PFSK-1 (cell line): ENCODE measurements at regions not wholly inside any gene's neighbourhood (a gene's known extent, or its start where the extent isn't known, plus 50 kb on each side); places are given as distances from the start of the nearest gene placed in this dataset.

ENCODE experiments used
- REST ChIP-seq, 2 experiments: IDR thresholded peaks; 2 replicates each; pipeline versions ENCODE4 v1.6.1 to v1.8.0; 2011 to 2012; ENCODE audit warnings: low read depth in 2 of 2, low read length in 2 of 2, control low read depth in 1 of 2, inconsistent platforms in 1 of 2, mild to moderate bottlenecking in 1 of 2, moderate library complexity in 1 of 2; ENCODE audit not compliant: insufficient read depth in 1 of 2
- SIN3A ChIP-seq: IDR thresholded peaks from 2 replicates; pipeline ENCODE4 v1.6.1; 2012; ENCODE audit warnings: mild to moderate bottlenecking, low read length, moderate library complexity, borderline replicate concordance; ENCODE audit not compliant: insufficient read depth
- TAF1 ChIP-seq: IDR thresholded peaks from 2 replicates; pipeline ENCODE4 v1.6.1; 2012; ENCODE audit warnings: low read length, control low read depth, borderline replicate concordance; ENCODE audit not compliant: insufficient read depth

- no peak for TF ChIP-seq TAF1
- no peak for TF ChIP-seq SIN3A
- TF ChIP-seq REST (IDR thresholded peaks at IDR 0.05; ENCODE audit: insufficient read depth in 1 of 2, low read depth in 2 of 2, low read length in 2 of 2): no peak
Measured at GRCh38 chr5:12272389-12272788, 368.1 kb upstream of the CTNND2 start.
